HUES48 (cell line): ENCODE measurements at regions not wholly inside any gene's neighbourhood (a gene's known extent, or its start where the extent isn't known, plus 50 kb on each side); places are given as distances from the start of the nearest gene placed in this dataset.

Experiments used
- H3K27ac ChIP-seq: one replicate; pipeline ENCODE4 v1.7.0; 2013; ENCODE audit warnings: low read depth, low read length, inconsistent platforms
- H3K27me3 ChIP-seq: 2 replicates; pipeline ENCODE4 v1.6.1; 2013; ENCODE audit warnings: mild to moderate bottlenecking, low read length; ENCODE audit not compliant: control insufficient read depth, insufficient read depth
- H3K36me3 ChIP-seq: 2 replicates; pipeline ENCODE4 v1.6.1; 2013; ENCODE audit warnings: low read length; ENCODE audit not compliant: control insufficient read depth, insufficient read depth
- H3K4me1 ChIP-seq: 2 replicates; pipeline ENCODE4 v1.6.1; 2013; ENCODE audit warnings: mild to moderate bottlenecking, low read length; ENCODE audit not compliant: control insufficient read depth, insufficient read depth
- H3K4me3 ChIP-seq: 2 replicates; pipeline ENCODE4 v1.5.1; 2013; ENCODE audit warnings: mild to moderate bottlenecking, low read depth, low read length
- H3K9ac ChIP-seq: 2 replicates; pipeline ENCODE4 v1.6.1; 2013; ENCODE audit warnings: mild to moderate bottlenecking, low read depth, low read length, moderate library complexity
- H3K9me3 ChIP-seq: 2 replicates; pipeline ENCODE4 v1.6.1; 2013; ENCODE audit warnings: low read length; ENCODE audit not compliant: control insufficient read depth, insufficient read depth

DNA sequence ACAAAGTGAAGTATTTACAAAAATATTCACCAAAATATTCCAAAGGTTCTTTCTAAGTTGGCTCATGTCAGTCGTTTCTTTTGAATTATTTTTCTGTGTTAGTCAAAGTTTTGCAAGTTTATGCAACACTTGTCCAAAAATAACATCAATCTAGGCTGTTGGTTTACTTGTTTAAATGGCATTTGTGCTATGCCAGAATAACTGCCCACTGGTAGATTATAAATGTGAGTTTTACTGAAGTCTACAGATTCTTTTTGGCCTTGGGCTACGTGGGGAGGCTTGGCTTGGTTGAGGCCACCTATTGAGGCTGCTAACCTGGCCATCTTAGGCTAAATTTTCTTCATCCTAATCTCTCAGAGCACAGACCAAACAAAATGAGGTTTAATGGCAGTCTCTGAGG, 1091.9 kb upstream of the RAG2 start:
- Histone ChIP-seq H3K9me3 (peaks cover 20% of the 10 kb centered on the region), H3K27me3 (no peaks in the 10 kb centered on the region), H3K4me3 (no peak overlapping the region), H3K27ac (no peak overlapping the region), H3K36me3 (no peaks in the 10 kb centered on the region), H3K9ac (no peak overlapping the region), H3K4me1 (no peaks in the 10 kb centered on the region)

DNA sequence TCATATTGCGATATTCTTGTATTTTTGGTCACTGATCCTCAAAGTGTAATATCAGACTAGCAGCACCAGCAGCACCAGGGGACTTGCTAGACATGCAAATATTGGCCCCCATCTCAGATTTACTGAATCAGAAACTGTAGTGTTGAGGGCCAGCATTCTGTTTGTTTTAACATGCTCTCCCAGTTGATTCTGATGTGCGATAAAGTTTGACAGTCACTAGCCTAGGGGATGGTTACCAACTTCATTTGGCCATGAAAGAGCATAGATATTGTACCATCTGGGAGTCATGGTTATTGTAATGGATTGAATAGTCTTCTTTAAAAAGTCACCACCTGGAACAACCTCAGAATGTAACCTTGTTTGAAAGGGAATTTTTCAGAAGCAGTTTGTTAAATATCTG, 1090.4 kb upstream of the RAG2 start:
- Histone ChIP-seq H3K36me3 (no peaks in the 10 kb centered on the region), H3K27ac (no peak overlapping the region), H3K27me3 (no peaks in the 10 kb centered on the region), H3K4me3 (no peak overlapping the region), H3K4me1 (no peaks in the 10 kb centered on the region), H3K9ac (no peak overlapping the region), H3K9me3 (peaks cover 6% of the 10 kb centered on the region)

DNA sequence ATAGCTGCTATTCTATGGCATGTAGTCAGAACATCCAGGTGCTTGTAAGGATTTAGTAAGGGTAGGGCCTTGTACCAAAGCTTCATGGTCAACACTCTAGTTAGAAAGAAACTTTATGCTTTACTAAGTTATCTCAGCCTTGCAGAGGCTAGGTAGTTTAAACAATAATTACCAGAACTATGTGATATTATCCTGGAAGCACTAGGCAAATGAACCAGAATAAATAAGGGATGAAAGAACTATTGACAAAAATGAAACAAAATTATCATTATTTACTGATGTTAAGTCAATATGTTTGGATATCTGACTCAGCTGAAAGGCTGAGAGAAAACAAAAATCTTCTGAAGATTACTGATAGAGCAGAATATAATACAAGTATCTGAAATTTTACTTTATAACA, 1089.1 kb upstream of the RAG2 start:
- Histone ChIP-seq H3K4me1 (no peaks in the 10 kb centered on the region), H3K9ac (no peak overlapping the region), H3K36me3 (no peaks in the 10 kb centered on the region), H3K4me3 (no peak overlapping the region), H3K9me3 (no peaks in the 10 kb centered on the region), H3K27ac (no peak overlapping the region), H3K27me3 (no peaks in the 10 kb centered on the region)

DNA sequence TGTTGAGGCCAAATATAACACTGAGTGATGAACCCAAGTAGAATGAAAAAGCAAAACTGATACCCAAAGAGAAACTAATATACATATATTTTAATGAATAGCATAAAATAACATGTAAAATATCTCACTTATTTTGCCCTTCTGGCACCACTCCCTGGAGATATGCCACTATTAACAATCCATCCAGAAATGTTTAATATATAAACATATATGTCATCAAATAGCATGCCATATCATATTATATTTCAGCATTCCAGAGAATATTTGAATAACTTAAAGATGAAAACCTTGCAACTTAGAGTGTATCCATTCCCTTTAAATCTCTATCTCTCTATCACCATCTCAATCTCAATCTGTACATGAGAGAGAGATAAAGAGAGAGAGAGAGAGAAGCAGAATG, 1073.3 kb upstream of the RAG2 start:
- Histone ChIP-seq H3K27ac (no peak overlapping the region), H3K9ac (no peak overlapping the region), H3K9me3 (no peaks in the 10 kb centered on the region), H3K4me3 (no peak overlapping the region), H3K27me3 (no peaks in the 10 kb centered on the region), H3K36me3 (no peaks in the 10 kb centered on the region), H3K4me1 (no peaks in the 10 kb centered on the region)

DNA sequence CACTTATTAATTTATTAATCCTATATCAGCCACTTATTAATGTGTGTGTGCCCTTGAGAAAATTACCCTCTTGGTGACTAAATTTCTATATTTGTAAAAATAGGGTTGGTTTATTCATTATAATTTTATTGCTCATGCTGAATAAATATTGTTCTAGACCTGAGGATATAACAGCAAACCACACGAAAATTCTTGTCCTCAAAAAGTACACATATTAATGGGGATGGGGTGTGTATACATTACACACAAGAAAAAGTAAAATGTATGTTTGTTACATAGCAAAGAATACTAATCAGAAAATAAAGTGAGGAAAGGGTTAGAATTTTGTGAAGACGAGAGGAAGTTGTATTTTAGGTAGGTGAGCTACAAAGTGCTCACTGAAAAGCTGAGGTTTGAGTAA, 1068.9 kb upstream of the RAG2 start:
- H3K27ac ChIP-seq, result no peak overlapping the region
- H3K4me1 ChIP-seq, result no peaks in the 10 kb centered on the region
- H3K9me3 ChIP-seq, result no peaks in the 10 kb centered on the region
- H3K4me3 ChIP-seq, result no peak overlapping the region
- H3K9ac ChIP-seq, result no peak overlapping the region
- no peaks in the 10 kb centered on the region for H3K27me3 ChIP-seq
- H3K36me3 ChIP-seq, result no peaks in the 10 kb centered on the region

DNA sequence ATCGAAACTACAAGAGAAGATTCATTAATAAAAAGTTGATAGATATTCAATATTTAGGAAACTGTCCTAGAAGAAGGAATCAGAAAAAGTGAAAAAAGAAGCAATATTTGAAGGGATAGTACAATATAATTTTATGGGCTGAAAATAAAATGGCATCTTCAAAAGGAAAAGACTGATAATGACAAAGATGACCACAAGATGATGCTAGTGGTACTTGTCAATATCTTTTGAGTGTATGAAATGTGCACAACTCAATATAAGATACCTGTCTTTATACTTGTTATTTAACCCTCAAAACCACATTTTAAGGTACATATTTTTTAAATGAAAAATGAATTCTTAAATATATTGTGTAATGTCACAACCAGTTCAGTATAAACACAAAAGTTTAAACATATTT, 1059.6 kb upstream of the RAG2 start:
- H3K4me1 ChIP-seq, result no peaks in the 10 kb centered on the region
- no peaks in the 10 kb centered on the region for H3K9me3 ChIP-seq
- no peak overlapping the region for H3K27ac ChIP-seq
- H3K27me3 ChIP-seq, result no peaks in the 10 kb centered on the region
- H3K9ac ChIP-seq, result no peak overlapping the region
- no peak overlapping the region for H3K4me3 ChIP-seq
- H3K36me3 ChIP-seq, result no peaks in the 10 kb centered on the region

DNA sequence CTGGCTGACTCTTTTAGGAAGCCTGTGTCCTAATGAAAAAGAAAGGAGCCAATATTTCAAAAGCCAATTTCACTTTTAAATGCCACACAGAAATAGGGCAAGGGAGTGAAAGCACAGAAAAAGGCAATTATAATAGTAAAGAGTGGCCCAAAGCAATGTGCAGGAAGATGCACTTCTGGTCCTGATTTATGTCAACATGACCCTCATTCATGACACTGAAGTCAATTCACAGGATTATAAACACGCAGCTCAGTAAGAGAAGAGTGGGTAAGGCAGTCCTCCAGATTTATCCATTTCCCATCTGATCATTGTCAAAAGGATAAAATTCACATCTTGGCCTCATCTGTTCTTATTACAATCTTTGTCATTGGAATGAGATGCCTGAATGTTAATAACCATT, 1049.7 kb upstream of the RAG2 start:
- Histone ChIP-seq H3K4me1 (0 out of 2 replicates have a peak, but pooled peaks cover 5% of the 10 kb centered on the region), H3K4me3 (no peak overlapping the region), H3K9me3 (no peaks in the 10 kb centered on the region), H3K9ac (no peak overlapping the region), H3K36me3 (no peaks in the 10 kb centered on the region), H3K27ac (no peak overlapping the region), H3K27me3 (no peaks in the 10 kb centered on the region)

DNA sequence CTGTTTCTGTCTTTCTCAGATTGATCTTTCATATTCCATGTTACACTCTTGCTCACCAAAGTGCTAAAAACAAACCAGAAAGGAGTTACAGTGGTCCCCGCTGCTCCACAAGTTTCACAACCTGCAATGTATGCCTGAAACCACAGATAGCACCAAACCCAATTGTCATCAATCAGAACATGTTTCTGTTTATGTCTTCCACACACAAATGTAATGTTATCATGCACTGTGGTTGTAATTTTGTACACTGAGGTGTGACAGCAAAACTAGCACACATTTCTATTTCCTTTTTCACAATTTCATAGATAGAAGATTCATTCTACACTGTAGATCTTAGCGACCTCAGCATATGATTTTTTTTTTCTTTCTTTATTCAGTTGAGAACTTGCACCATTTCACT, 1045.9 kb upstream of the RAG2 start:
- Histone ChIP-seq H3K4me1 (0 out of 2 replicates have a peak, but pooled peaks cover under 1% of the 10 kb centered on the region), H3K9me3 (no peaks in the 10 kb centered on the region; the same call in 1 of the 2 replicates), H3K36me3 (no peaks in the 10 kb centered on the region), H3K4me3 (no peak overlapping the region), H3K9ac (no peak overlapping the region), H3K27ac (no peak overlapping the region), H3K27me3 (no peaks in the 10 kb centered on the region)

DNA sequence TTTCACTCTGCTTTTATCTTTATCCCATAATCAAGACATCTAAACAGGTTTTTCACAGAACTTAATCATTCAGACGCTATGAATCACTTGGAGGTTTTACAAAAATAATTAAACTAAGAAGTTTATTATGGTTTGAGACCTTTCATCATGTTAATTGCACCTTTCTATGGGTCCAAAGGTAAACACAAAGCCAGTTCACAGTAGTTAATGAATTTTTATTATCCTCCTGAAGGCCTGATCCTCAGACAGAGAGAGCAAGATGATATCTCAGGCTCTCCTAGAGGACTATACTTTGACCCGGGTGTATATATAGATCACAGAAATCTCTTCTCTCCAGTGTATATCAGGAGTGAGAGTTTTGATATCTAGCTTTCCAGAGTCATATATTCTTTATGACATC, 1044.3 kb upstream of the RAG2 start:
- no peaks in the 10 kb centered on the region for H3K4me1 ChIP-seq
- H3K36me3 ChIP-seq, result no peaks in the 10 kb centered on the region
- H3K4me3 ChIP-seq, result no peak overlapping the region
- no peak overlapping the region for H3K9ac ChIP-seq
- no peak overlapping the region for H3K27ac ChIP-seq
- no peaks in the 10 kb centered on the region for H3K27me3 ChIP-seq
- no peaks in the 10 kb centered on the region; the same call in 1 of the 2 replicates for H3K9me3 ChIP-seq

DNA sequence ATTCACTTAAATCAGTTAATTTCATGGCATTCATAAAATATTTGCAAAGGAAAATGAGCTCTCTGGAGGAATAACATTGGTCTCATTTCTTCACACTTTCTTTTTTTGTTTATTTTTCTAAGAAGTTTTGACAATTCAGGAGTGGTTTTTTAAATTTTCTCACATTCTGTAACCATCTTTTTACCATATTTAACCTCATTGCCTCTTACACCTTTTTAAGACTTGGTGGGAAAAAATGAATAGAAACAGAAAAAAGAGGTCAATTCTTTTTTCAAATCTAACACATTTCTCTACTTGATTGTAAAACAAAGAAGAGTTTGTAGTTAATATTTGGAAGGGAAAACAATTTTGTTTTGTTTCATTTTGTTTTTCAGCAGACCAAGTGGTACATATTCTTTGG, 1034.7 kb upstream of the RAG2 start:
- Histone ChIP-seq H3K27ac (no peak overlapping the region), H3K36me3 (no peaks in the 10 kb centered on the region), H3K27me3 (no peaks in the 10 kb centered on the region), H3K4me3 (no peak overlapping the region), H3K9me3 (no peaks in the 10 kb centered on the region), H3K9ac (no peak overlapping the region), H3K4me1 (no peaks in the 10 kb centered on the region)

DNA sequence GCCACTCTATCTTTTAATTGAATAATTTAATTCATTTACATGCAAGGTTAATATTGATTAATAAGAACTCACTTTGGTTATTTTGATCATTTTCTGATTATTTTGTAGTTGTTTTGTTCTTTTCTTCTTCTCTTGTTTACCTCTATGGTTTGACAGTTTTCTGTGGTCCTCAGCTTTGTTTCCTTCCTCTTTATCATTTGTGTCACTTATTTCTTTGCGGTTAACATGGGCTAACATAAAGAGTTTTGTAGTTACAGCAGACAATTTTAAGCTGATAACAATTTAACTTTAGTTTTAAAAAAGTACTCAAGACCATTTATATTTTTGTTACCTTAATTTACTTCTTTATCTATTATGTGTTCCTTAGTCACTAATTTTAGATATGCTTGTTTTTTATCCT, 1032.8 kb upstream of the RAG2 start:
- H3K9ac ChIP-seq, result no peak overlapping the region
- no peaks in the 10 kb centered on the region for H3K4me1 ChIP-seq
- H3K4me3 ChIP-seq, result no peak overlapping the region
- no peaks in the 10 kb centered on the region for H3K36me3 ChIP-seq
- no peak overlapping the region for H3K27ac ChIP-seq
- no peaks in the 10 kb centered on the region for H3K9me3 ChIP-seq
- H3K27me3 ChIP-seq, result no peaks in the 10 kb centered on the region

DNA sequence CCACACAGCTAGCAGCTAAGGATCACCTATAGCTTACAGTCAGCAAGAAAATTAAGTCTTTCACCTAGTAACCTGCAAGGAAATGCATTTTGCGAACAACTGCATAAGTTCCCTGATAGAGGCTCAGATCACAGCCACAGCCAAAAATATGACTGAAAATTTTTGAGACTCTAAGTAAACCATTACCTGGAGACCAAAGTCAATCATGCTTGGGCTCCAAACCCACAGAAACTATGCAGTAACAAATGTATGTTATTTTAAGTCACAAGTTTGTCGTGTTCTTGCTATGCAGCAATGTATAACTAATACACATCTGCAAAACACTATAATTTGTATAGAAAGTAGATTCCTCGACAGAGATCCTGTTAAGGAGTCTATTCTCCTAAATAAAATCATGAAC, 1025.7 kb upstream of the RAG2 start:
- H3K36me3 ChIP-seq, result no peaks in the 10 kb centered on the region
- 0 out of 2 replicates have a peak, but pooled peaks cover 1% of the 10 kb centered on the region for H3K4me1 ChIP-seq
- H3K27me3 ChIP-seq, result no peaks in the 10 kb centered on the region
- no peak overlapping the region for H3K4me3 ChIP-seq
- no peak overlapping the region for H3K27ac ChIP-seq
- H3K9me3 ChIP-seq, result peaks cover 7% of the 10 kb centered on the region; the same call in 1 of the 2 replicates
- H3K9ac ChIP-seq, result no peak overlapping the region
